ENCODE measurements at regions not wholly inside any gene's neighbourhood (a gene's known extent, or its start where the extent isn't known, plus 50 kb on each side); places are given as distances from the start of the nearest gene placed in this dataset.

DNA sequence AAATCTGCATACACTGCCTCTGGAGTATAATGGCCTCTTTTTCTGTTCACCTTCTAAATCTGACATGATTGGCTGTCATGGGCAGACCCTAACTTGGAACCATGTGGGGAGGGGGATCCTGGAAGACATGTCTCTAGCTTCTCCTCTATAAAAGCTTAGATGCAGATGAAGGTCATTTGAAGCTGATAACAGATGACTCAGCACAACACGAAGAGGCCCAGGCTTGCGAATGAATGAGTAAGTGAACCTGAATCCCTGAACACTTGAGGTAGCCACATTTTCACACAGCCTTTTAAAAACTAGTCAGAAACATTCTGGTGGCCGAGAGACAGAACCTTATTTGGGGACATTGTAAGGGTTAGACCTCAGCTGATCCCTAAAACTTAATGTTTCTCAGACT, 282.6 kb downstream of the ELAVL2 start:
- FAIRE-seq (peak; percentile 26), DNase-seq (ENCODE audit: low read depth, low spot score) (no peak)
- no peaks in the 10 kb centered on the region for H3K36me3 ChIP-seq (ENCODE audit: control insufficient read depth in 2 of 2, extremely low read depth in 1 of 2, insufficient read depth in 2 of 2, low read length in 2 of 2)
- H3K9me3 ChIP-seq (ENCODE audit: control insufficient read depth, low read depth, low read length) = no peaks in the 10 kb centered on the region
- dilution Hi-C loops (cut with MboI; ENCODE audit: extremely low pct_ligation_motif_present, low sequenced_read_pairs) = no loop called here
- peaks cover 10% of the 10 kb centered on the region for H3K4me1 ChIP-seq (ENCODE audit: control insufficient read depth, extremely low read depth, insufficient read depth, low read length)
- no peaks in the 10 kb centered on the region for H4K20me1 ChIP-seq (ENCODE audit: control insufficient read depth, extremely low read depth, insufficient read depth, low read length)
- H3K79me2 ChIP-seq (ENCODE audit: control insufficient read depth, insufficient read depth, low read length) = no peaks in the 10 kb centered on the region
- no peak overlapping the region for H3K4me3 ChIP-seq (ENCODE audit: control insufficient read depth in 2 of 3, extremely low read depth in 1 of 3, insufficient read depth in 2 of 3, low read depth in 1 of 3, low read length in 3 of 3)
- H3K27ac ChIP-seq (ENCODE audit: control insufficient read depth, insufficient read depth, low read length) = no peak overlapping the region
- H3K4me2 ChIP-seq (ENCODE audit: control insufficient read depth, extremely low read depth, insufficient read depth, low read depth, low read length) = no peak overlapping the region
- H3K27me3 ChIP-seq (ENCODE audit: control insufficient read depth, extremely low read depth, insufficient read depth, low read length) = no peaks in the 10 kb centered on the region
- no peak overlapping the region for H3K9ac ChIP-seq (ENCODE audit: control insufficient read depth, extremely low read depth, insufficient read depth, low read length)
- H2AFZ ChIP-seq (ENCODE audit: control insufficient read depth, low read length) = no peak overlapping the region
- no peaks in the 10 kb centered on the region for H3K9me1 ChIP-seq (ENCODE audit: control insufficient read depth, extremely low read depth, insufficient read depth, low read length)
- no peak for TF ChIP-seq CTCF (optimal IDR thresholded peaks at IDR 0.05 in 1 of 3, IDR thresholded peaks at IDR 0.05 in 1 of 3, conservative IDR thresholded peaks at IDR 0.05 in 1 of 3; ENCODE audit: extremely low read depth in 1 of 3, insufficient read depth in 2 of 3, low read length in 3 of 3)
- TF ChIP-seq EZH2 (IDR thresholded peaks at IDR 0.05; ENCODE audit: low read length) = no peak

DNA sequence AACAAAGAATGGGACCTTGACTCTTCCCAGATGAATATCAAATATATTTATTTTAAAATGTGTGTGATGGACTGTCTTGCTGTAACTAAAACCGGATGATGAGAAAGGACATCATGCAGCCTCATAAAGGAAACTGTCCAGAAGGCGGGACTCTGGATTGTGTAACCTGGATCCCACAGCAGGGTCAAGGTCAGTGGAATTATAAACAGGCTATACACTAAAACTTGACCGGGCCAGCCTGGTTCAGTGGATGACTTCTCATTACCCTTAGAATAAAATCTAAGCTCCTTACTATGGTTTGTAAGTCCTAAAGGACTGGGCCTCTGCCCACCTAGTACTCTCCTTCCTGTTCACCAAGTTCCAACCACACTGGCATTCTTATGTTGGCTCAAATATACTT, 280.3 kb downstream of the ELAVL2 start:
- Histone ChIP-seq H2AFZ (ENCODE audit: control insufficient read depth, low read length) (no peak overlapping the region), H3K9me3 (ENCODE audit: control insufficient read depth, low read depth, low read length) (no peaks in the 10 kb centered on the region), H3K9ac (ENCODE audit: control insufficient read depth, extremely low read depth, insufficient read depth, low read length) (no peak overlapping the region), H3K9me1 (ENCODE audit: control insufficient read depth, extremely low read depth, insufficient read depth, low read length) (no peaks in the 10 kb centered on the region), H3K27ac (ENCODE audit: control insufficient read depth, insufficient read depth, low read length) (no peak overlapping the region), H3K4me2 (ENCODE audit: control insufficient read depth, extremely low read depth, insufficient read depth, low read depth, low read length) (no peak overlapping the region), H4K20me1 (ENCODE audit: control insufficient read depth, extremely low read depth, insufficient read depth, low read length) (no peaks in the 10 kb centered on the region), H3K79me2 (ENCODE audit: control insufficient read depth, insufficient read depth, low read length) (no peaks in the 10 kb centered on the region), H3K4me1 (ENCODE audit: control insufficient read depth, extremely low read depth, insufficient read depth, low read length) (peaks cover 10% of the 10 kb centered on the region), H3K27me3 (ENCODE audit: control insufficient read depth, extremely low read depth, insufficient read depth, low read length) (no peaks in the 10 kb centered on the region), H3K36me3 (ENCODE audit: control insufficient read depth in 2 of 2, extremely low read depth in 1 of 2, insufficient read depth in 2 of 2, low read length in 2 of 2) (no peaks in the 10 kb centered on the region), H3K4me3 (ENCODE audit: control insufficient read depth in 2 of 3, extremely low read depth in 1 of 3, insufficient read depth in 2 of 3, low read depth in 1 of 3, low read length in 3 of 3) (no peak overlapping the region)
- dilution Hi-C loops (cut with MboI; ENCODE audit: extremely low pct_ligation_motif_present, low sequenced_read_pairs) = no loop called here
- TF ChIP-seq CTCF (optimal IDR thresholded peaks at IDR 0.05 in 1 of 3, IDR thresholded peaks at IDR 0.05 in 1 of 3, conservative IDR thresholded peaks at IDR 0.05 in 1 of 3; ENCODE audit: extremely low read depth in 1 of 3, insufficient read depth in 2 of 3, low read length in 3 of 3) (no peak), EZH2 (IDR thresholded peaks at IDR 0.05; ENCODE audit: low read length) (no peak)
- no peak for FAIRE-seq
- no peak for DNase-seq (ENCODE audit: low read depth, low spot score)
